Fibroblast of skin of abdomen (primary cell): ENCODE measurements at regions not wholly inside any gene's neighbourhood (a gene's known extent, or its start where the extent isn't known, plus 50 kb on each side); places are given as distances from the start of the nearest gene placed in this dataset.
"Not testable (repeated sequence)": the region's sequence is repeated elsewhere in the genome, so short reads cannot be mapped to it uniquely, and the experiment has no call there.

Experiments
- DNase-seq: peaks from one replicate; pipeline ENCODE4 v3.0.0-alpha.2; 2013

- peak; percentile 28 for DNase-seq
Measured at GRCh38 chr2:49801898-49802450, 647.7 kb upstream of the FSHR start.

DNA sequence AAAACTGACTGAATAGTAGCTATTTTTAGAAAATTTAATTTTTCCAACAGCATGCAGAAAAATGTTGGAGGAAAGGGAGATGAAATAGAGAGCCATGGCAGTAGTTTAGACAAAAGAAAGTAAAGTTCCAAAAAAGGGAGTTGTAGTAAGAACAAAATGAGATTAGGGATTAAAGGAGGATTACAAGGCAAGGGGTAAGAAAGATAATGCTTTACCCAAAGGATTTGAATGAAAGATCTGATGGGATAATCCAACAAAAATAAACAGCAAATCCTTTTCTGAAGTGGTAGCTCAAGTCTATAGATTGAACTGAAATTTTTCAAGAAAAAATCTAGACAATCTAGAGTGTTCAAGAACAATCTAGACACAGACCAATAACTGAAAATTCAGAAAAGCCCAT is 644.3 kb upstream of the FSHR start:
- DNase-seq = no peak

DNA sequence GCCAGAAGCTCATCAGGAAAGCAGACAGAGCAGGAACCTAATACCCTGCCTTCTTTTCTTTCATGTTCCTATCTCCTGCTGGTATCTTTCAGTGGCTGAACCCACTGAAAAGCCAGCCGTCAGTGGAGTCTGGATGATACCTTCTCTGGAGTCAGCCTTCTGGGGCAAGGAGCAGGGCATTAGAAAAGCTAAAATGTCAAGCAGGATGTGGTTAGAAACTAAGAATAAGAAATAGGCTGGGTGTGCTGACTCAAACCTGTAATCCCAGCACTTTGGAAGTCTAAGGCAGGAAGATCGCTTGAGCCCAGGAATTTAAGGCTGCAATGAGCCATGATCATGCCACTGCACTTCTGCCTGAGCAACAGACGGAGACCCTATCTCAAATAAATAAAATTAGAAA is 642.0 kb upstream of the FSHR start:
- DNase-seq = peak; percentile 9

DNA sequence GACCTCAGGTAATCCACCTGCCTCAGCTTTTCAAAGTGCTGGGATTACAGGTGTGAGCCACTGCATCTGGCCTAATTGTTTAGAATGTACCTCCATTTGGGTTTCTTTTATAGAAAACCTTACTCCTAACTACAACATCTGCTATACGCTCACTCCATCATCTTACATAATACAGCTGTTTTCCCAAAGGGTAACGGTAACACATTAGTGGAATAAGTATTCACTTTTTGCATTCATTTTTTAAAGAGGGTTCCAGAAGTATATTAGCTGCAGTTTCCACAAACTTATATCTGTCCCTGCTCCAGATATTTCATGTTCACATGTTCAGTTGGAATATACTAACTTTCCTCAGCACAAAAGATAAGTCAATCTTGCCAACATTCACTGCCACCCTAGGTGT is 640.1 kb upstream of the FSHR start:
- no peak for DNase-seq

DNA sequence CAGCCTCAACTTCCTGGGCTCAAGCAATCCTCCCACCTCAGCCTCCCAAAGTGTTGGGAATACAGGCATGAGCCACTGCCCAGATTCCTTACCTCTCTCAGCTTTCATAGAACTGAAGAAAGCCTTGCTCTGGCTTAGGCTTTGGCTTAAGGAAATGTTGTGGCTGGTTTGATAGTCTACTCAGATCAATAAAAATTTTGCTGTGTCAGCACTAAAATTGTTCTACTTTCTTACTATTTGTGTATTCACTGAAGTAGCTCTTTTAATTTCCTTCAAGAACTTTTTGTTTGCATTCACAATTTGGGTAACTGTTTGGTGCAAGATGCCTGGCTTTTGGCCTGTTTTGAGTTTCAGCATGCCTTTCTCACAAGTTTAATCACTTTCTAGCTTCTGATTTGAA is 634.0 kb upstream of the FSHR start:
- no peak for DNase-seq

GRCh38 chr2:49780949-49781348 is 626.6 kb upstream of the FSHR start:
- no peak for DNase-seq

GRCh38 chr2:49772299-49772970 is 618.1 kb upstream of the FSHR start:
- no peak for DNase-seq

- peak; percentile 41 for DNase-seq
Measured at GRCh38 chr2:49770919-49771318, 616.6 kb upstream of the FSHR start.

GRCh38 chr2:49767316-49767715 is 613.0 kb upstream of the FSHR start:
- DNase-seq = no peak

- no peak for DNase-seq
Measured at GRCh38 chr2:49755777-49756176, 601.5 kb upstream of the FSHR start.

DNA sequence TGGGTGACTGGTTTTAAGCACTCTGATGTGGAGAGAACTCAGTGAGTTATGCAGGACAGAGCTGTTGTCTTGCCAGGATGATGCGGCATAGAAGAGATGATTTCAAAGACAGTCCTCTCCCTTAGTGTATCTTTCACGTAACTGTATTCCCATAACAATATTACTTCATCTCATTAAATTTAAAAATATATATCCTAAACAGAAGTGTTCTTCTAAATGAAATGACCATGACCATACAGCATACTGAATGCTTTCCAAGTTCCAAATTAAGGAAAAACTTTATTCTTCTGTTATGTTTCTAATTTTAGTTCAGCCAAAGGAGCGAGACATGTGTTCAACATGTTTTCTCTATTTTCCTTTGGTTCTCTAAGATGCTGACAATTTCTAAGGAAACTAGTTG is 600.1 kb upstream of the FSHR start:
- no peak for DNase-seq

GRCh38 chr2:49753344-49753985 is 599.1 kb upstream of the FSHR start:
- no peak for DNase-seq

DNA sequence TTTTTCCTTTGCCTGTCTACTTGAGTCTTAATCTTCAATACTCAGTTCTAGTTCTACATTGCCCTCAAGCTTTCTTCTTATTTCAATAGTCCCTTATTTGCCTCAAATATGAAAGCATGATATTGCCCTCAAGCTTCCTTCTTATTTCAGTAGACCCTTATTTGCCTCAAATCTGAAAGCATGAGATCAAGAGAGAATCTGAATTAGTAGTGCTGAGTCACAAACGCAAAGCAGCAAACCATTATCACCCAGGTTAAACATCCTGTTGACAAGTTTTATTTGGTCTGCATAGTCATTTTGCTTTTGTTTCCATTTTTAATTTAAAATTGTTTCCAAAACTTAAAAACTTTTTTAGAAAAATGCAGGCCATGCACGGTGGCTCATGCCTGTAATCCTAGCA is 583.3 kb upstream of the FSHR start:
- no peak for DNase-seq

GRCh38 chr2:49732924-49733323 is 578.6 kb upstream of the FSHR start:
- not testable (repeated sequence) for DNase-seq

GRCh38 chr2:49719241-49719640 is 564.9 kb upstream of the FSHR start:
- DNase-seq = no peak

- DNase-seq = no peak
Measured at GRCh38 chr2:49715597-49715996, 561.3 kb upstream of the FSHR start.

DNA sequence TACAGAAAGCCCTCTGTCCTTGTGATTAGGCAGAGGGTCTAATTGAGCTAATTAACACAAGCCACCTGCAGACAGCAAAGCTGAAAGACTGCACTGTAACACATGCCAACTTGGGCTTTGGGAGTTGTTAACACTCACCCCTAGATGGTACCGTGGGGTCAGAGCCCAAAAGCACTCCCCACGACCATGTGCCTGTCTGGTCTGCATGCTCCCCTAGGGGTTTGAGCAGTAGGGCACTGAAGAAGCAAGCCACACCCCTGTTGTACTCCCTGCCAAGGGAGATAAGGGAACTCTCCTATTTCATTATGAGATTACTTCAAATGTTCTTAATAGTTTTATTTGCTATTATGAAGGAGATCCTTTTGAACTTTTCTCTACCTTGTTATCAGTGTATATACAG is 560.1 kb upstream of the FSHR start:
- no peak for DNase-seq

DNA sequence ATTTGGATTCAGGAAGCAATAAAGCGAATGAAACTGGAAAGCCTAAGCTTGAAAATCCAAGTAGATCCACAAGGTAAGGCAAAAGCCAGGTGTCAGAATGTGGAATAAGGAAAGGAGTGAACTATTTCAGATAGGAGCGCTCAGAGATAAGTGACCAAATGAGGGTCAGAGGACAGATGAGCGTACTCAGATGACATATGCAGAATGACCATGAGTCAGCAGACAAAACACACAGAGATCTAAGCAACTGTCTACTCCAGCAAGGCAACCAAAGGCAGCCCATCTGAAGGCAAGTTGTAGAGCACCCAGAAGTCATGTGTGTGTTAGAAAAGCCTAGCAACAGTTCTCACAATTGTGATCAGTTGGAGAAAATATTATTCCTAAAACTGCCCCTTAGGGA is 548.4 kb upstream of the FSHR start:
- no peak for DNase-seq

DNA sequence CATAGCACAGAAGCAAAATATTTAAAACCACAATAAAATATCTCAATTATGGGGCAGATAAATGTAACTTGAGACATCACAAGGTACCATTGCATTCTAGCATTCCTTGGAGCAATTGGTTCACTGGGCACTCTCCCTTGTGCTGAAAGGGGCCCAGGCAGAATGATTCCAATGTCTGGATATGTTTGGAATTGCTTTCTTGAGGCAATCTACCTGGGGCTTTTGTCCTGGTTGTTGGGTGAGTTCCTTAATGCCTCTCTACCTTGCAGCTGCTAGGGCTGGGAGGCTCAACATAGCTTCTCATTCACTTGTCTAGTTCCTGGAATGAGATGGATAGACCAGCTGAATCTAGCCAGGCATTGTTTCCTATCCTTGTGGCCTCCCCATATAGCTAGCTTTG is 539.6 kb upstream of the FSHR start:
- DNase-seq = no peak

DNA sequence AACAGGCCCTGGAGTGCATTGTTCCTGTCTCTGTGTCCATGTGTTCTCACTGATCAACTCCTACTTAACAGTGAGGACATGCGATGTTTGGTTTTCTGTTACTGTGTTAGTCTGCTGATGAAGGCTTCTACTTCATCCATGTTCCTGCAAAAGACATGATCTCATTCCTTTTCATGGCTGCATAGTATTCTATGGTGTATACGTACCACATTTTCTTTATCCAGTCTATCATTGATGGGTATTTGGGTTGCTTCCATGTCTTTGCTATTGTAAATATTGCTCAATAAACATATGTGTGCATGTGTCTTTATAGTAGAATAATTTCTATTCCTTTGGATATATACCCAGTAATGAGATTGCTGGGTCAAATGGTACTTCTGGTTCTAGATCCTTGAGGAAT is 537.7 kb upstream of the FSHR start:
- not testable (repeated sequence) for DNase-seq

DNA sequence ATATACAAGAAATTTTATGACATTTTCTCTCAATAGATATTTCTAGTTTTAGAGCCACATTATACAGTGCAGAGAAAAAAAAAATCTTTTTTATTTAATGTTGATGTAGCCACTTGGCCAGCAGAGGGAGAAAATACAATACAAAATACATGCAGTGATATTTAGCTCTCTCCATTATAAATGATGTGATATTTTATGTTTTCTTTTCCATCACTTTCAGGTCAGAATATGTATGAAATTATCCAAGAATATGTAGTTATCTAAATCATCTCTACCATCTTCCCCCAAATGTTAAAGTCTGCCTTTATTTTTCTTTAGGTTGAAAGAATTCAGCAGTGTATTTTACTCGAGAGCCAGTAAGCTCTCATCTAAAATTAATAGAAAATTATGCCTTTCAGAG is 533.6 kb upstream of the FSHR start:
- DNase-seq = no peak

DNA sequence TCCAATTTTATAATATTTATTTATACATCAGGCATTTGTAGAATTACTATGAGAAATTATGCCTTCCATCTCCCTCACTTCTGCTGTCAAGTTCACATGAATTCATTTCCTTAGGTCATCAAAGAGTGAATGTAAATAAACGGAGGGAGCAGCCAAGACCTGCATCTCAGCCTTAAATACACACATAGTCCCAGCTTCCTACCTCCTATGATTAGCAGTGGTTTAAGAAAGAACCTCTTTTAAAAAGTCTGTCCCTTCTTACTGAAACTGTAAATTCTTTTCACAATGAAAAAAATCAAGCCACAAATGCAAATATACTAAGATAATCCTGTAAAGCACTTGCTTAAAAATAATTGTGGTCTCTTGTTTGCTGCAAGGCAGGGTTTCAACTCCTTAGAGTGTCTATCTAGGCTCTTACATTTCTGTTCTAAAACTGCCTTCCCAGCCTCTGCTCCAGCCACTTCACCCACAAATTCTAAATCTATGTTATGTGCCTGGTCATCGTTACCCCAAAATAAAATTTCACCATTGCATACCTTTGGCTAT is 532.7 kb upstream of the FSHR start:
- no peak for DNase-seq

GRCh38 chr2:49686291-49686690 is 532.0 kb upstream of the FSHR start:
- DNase-seq = no peak

- no peak for DNase-seq
Measured at GRCh38 chr2:49677227-49677626, 522.9 kb upstream of the FSHR start.
